ENCODE measurements at regions not wholly inside any gene's neighbourhood (a gene's known extent, or its start where the extent isn't known, plus 50 kb on each side); places are given as distances from the start of the nearest gene placed in this dataset.
"Not testable (repeated sequence)": the region's sequence is repeated elsewhere in the genome, so short reads cannot be mapped to it uniquely, and the experiment has no call there.

DNA sequence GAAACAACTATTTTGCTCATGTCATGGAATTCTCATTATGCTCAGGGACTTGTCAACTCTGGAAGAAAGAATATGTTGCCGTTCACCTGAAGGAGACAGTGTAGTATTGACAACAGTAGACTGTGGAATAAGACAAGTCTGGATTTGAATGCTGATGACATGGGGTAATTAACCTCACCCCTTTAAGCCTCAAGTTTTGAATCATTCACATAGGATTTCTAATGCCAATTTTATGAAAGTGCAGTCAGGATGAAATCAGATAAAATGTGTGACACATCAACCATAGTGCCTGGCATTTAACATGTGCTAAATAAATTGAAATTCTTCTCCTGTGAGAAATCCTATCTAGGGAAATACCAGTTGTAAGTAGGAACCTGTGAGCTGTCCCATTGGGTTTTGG lies 305.8 kb downstream of the KIF20B start:
- in situ Hi-C loops (cut with HindIII; ENCODE audit: low sequenced_read_pairs) = no loop called here

DNA sequence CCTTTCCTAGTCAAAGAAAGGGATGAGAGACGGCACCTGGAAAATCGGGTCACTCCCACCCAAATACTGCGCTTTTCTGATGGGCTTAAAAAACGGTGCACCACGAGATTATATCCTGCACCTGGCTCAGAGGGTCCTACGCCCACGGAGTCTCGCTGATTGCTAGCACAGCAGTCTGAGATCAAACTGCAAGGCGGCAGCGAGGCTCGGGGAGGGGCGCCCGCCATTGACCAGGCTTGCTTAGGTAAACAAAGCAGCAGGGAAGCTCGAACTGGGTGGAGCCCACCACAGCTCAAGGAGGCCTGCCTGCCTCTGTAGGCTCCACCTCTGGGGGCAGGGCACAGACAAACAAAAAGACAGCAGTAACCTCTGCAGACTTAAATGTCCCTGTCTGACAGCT lies 309.9 kb downstream of the KIF20B start:
- in situ Hi-C loops (cut with HindIII; ENCODE audit: low sequenced_read_pairs) = not testable (repeated sequence)

DNA sequence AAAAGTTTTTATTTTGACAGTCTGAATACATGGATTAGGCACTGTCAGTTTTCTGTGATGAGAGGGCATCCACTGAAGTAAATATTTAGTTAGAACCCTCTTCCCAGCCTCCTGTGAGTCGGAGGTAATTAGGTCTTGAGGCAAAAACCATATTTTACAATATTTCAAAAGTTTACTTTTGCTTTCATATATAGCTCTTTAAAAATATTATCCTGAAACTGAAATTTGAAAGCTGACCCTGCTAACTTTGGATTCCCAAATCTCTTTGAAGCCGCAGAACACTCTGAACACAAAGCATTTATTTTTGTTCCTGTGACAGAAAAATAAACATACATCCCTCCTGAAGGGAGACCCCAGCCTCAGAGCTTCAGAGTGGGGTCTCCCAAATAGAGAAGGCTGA lies 317.4 kb downstream of the KIF20B start:
- in situ Hi-C loops (cut with HindIII; ENCODE audit: low sequenced_read_pairs) = no loop called here

GRCh38 chr10:90020506-90020905 lies 319.1 kb downstream of the KIF20B start:
- in situ Hi-C loops (cut with HindIII; ENCODE audit: low sequenced_read_pairs) = no loop called here

DNA sequence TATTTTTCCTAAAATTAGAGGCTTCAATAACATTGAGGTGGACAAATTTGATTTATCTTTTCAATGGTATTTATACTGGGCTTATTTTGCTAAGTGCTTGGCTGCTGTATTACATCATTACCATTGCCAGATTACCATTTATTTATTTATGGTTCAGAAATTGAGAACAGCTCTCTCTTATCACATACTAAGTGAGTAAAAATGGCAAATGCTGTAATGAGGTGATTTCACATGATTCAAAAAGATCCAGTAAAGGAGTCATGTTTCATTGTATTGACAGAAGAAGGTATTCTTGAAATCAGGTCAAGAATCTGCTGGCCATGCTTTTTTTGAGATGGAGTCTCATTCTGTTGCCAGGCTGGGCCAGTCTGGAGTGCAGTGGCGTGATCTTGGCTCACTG lies 322.6 kb downstream of the KIF20B start:
- in situ Hi-C loops (cut with HindIII; ENCODE audit: low sequenced_read_pairs) = no loop called here

DNA sequence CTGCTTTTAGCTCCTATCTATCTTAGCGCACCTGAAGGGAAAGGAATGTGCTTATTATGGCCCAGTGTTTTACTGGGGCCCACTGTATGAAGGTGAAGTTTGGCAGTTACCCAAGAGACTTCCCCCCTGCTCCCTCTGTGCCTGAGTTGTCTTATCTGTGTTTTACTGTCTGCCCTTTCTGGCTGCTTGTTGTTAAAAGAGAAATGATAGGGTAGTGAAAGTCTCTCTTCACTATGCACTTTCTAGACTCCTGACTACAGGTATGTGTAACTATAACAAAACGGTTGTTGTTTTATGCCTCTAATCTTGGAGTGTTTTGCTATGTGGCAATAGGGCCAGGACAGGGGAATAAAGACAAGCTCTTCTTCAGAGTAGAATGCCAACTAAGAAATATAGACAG lies 326.9 kb downstream of the KIF20B start:
- in situ Hi-C loops (cut with HindIII; ENCODE audit: low sequenced_read_pairs) = loop anchor here (5.0 kb wide), 1 partner anchor 61 kb away; no protein-coding TSS in a partner anchor

DNA sequence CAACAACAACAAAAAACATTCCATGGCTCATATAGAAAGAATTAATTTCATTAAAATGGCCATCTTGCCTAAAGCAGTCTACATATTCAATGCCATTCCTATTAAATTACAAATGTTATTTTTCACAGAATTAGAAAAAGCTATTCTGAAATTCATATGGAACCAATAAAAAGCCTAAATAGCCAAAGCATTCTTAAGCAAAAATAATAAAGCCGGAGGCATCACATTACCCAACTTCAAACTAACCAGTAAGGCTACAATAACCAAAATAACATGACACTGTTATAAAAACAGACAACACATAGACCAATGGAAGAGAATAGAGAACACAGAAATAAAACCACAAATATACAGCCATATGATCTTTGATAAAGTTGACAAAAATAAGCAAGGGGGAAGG lies 330.4 kb downstream of the KIF20B start:
- in situ Hi-C loops (cut with HindIII; ENCODE audit: low sequenced_read_pairs) = no loop called here

DNA sequence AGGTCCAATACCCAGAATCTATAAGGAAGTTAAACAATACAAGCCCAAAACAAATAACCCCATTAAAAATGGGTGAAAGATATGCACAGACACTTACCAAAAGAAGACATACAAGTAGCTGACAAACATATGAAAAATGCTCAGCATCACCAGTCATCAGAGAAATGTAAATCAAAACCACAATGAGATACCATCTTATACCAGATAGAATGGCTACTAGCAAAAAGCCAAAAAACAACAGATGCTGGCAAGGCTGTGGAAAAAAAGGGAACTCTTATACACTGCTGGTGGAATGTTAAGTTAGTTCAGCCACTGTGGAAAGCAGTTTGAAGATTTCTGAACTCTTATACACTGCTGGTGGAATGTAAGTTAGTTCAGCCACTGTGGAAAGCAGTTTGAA lies 331.1 kb downstream of the KIF20B start:
- in situ Hi-C loops (cut with HindIII; ENCODE audit: low sequenced_read_pairs) = no loop called here

- in situ Hi-C loops (cut with HindIII; ENCODE audit: low sequenced_read_pairs) = not testable (repeated sequence)
Observed at GRCh38 chr10:90034862-90035261, 333.5 kb downstream of the KIF20B start.

DNA sequence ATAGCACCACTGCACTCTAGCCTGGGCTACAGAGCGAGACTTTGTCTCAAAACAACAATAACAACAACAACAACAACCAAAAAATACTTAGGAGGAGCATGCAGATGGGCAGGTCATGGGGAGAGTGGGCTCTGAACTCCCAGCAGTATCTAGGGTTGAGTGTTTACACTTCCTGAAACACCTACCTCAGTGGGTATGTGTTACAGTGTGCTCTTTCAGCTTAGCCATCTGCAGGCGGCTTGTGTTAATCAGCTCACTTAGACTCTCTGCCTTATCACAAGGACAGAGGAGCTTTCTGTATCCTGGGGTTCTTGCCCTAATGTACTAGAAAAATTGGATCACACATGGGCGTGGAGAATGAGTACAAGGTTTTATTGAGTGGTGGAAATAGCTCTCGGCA lies 340.2 kb downstream of the KIF20B start:
- in situ Hi-C loops (cut with HindIII; ENCODE audit: low sequenced_read_pairs) = no loop called here

- in situ Hi-C loops (cut with HindIII; ENCODE audit: low sequenced_read_pairs) = no loop called here
Observed at GRCh38 chr10:90042075-90042474, 340.7 kb downstream of the KIF20B start.

DNA sequence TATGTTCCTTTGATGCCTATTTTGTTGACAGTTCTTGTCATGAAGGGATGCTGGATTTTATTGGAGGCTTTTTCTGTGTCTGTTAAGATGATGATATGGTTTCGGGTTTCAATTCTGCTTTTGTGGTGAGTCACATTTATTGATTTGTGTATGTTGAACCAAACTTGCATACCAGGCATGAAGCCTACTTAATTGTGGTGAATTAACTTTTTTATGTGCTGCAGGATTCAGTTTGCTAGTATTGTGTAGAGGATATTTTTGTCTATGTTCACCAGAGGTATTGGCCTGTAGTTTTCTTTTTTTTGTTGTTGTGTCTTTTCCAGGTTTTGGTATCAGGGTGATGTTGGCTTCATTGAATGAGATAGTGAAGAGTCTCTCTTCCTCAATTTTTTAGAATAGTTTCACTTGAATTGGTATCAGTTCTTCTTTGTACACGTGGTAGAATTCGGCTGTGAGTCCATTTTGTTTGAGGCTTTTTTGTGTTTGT lies 345.9 kb downstream of the KIF20B start:
- in situ Hi-C loops (cut with HindIII; ENCODE audit: low sequenced_read_pairs) = no loop called here

DNA sequence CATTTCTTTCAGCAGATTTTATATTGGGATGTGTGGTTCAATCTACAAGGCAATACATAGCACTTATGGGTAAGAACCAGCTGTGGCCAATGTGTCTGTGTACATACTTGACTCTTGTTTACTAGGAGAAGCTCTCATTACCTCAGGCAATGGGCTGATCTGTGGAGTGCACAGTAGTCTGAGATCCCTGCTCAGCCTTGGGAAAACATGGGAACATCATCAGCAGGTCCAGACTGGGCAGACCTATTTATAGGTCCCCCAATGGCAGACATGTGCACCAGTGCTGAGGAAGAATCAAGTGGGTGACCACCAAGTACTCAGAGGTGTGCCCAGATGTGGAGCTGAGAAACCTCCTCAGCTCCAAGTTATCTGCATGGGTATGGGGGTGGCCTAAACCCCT lies 349.7 kb downstream of the KIF20B start:
- in situ Hi-C loops (cut with HindIII; ENCODE audit: low sequenced_read_pairs) = no loop called here

GRCh38 chr10:90051474-90051873 lies 350.1 kb downstream of the KIF20B start:
- in situ Hi-C loops (cut with HindIII; ENCODE audit: low sequenced_read_pairs) = no loop called here

GRCh38 chr10:90062786-90063185 lies 361.4 kb downstream of the KIF20B start:
- in situ Hi-C loops (cut with HindIII; ENCODE audit: low sequenced_read_pairs) = no loop called here

DNA sequence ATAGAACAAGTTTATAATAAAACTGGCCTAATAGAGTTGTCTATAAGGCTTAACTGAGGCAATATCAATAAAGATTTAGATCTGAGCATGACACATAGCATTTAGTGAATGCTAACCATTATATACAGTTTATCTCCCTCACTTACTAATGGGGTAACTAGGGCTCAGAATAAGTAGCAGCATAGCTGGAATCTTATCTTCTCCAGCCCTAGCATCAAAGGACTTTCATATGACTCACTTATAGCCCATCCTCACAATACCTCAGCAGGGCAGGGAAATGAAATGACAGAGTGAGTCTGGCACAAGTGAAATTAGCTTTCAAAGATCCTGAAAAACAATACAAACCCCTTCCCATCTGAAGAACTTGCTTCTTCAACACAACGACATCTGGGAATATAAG lies 362.9 kb downstream of the KIF20B start:
- in situ Hi-C loops (cut with HindIII; ENCODE audit: low sequenced_read_pairs) = no loop called here

GRCh38 chr10:90066435-90066834 lies 365.0 kb downstream of the KIF20B start:
- in situ Hi-C loops (cut with HindIII; ENCODE audit: low sequenced_read_pairs) = no loop called here

- in situ Hi-C loops (cut with HindIII; ENCODE audit: low sequenced_read_pairs) = no loop called here
Observed at GRCh38 chr10:90075995-90076394, 374.6 kb downstream of the KIF20B start.

DNA sequence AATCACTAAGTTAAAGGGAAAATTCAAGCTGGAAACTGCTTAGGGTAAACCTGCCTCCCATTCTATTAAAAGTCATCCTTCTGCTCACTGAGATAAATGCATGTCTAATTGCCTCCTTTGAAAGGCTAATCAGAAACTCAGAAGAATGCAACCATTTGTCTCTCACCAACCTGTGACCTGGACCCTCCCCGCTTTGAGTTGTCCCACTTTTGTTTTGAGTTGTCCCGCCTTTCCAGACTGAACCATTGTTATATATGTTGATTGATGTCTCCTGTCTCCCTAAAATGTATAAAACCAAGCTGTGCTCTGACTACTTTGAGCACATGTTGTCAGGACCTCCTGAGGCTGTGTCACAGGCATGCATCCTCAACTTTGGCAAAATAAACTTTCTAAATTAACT lies 378.4 kb downstream of the KIF20B start:
- in situ Hi-C loops (cut with HindIII; ENCODE audit: low sequenced_read_pairs) = no loop called here

DNA sequence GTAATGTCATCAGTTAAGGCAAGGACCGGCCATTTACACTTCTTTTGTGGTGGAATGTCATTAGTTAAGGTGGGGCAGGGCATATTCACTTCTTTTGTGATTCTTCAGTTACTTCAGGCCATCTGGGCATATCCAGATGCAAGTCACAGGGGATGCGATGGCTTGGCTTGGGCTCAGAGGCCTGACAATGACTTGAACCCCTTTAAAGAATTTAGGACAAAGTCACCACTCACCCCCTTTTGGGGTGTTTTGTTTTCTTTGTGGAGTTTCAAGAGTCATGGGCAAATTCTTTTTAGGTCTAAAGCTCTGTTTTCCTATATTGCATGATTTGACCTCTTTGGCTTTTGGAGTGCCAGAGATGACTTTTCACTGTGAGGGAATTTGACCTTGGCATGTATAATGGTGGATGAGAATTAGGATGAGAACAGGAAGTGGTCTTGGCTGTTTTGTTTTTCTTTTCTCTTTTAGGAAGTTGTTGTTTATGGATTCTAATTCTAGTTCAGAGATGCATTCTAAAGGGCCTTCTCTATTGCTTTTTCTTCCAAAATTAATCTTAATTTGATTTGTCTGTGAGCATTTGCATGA lies 385.3 kb downstream of the KIF20B start:
- in situ Hi-C loops (cut with HindIII; ENCODE audit: low sequenced_read_pairs) = not testable (repeated sequence)

- in situ Hi-C loops (cut with HindIII; ENCODE audit: low sequenced_read_pairs) = no loop called here
Observed at GRCh38 chr10:90087197-90088023, 386.0 kb downstream of the KIF20B start.

GRCh38 chr10:90088024-90088317 lies 386.6 kb downstream of the KIF20B start:
- in situ Hi-C loops (cut with HindIII; ENCODE audit: low sequenced_read_pairs) = no loop called here

DNA sequence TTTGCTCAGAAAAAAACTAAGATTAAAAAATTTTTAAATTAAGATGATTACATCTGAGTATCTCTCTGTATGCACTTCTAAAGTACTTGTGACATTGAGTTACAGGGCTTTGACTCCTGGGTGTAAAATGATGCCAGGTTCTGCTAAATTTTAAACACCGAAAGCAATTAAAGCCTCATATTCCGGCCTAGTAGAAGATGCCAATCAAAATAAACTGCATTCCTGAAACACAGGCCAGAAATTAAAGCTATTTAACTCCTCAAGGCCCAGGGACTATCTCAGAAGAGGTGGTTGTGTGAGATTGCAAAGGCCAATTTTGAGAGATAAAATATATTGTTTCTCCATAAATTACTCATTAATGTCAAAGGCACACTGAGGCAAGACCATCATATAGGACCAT lies 388.3 kb downstream of the KIF20B start:
- in situ Hi-C loops (cut with HindIII; ENCODE audit: low sequenced_read_pairs) = no loop called here

Measured in endothelial cell of hepatic sinusoid (primary cell).